GM12864 (cell line): ENCODE measurements at regions not wholly inside any gene's neighbourhood (a gene's known extent, or its start where the extent isn't known, plus 50 kb on each side); places are given as distances from the start of the nearest gene placed in this dataset.

ENCODE experiments used
- DNase-seq: peaks from one replicate; pipeline ENCODE4 v3.0.0-alpha.2; 2011; ENCODE audit warnings: low read depth
- H3K4me3 ChIP-seq: 2 replicates; pipeline ENCODE4 v1.5.1; 2011; ENCODE audit warnings: mild to moderate bottlenecking, low read depth, low read length, control low read depth
- TF ChIP-seq, protein P1 (sequence below): IDR thresholded peaks from 2 replicates; pipeline ENCODE4 v1.5.1; 2011; ENCODE audit warnings: low read depth, mild to moderate bottlenecking, moderate library complexity, low read length, control low read depth, inconsistent platforms; ENCODE audit errors: missing control alignments

DNA sequence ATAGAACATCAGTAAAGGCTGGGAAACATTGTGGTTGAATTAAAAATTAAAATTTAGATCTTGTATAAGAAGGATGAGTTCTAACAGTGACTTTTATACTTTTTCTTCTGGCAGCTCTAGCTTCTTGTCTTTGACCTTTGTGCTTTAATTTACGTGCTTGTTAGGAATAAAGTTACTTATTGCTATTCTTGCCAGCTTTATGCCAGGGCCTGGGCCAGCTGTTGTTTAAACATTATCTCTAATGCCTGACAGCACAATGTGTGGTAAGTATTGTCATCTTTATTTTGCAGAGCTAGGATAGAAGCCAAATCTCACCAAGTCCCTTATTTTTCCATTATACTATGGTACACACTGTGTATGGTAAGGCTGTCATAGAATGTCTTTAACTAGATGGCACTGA, 766.7 kb upstream of the GOLIM4 start:
- no peak overlapping the region for H3K4me3 ChIP-seq
- TF ChIP-seq, protein P1, sequence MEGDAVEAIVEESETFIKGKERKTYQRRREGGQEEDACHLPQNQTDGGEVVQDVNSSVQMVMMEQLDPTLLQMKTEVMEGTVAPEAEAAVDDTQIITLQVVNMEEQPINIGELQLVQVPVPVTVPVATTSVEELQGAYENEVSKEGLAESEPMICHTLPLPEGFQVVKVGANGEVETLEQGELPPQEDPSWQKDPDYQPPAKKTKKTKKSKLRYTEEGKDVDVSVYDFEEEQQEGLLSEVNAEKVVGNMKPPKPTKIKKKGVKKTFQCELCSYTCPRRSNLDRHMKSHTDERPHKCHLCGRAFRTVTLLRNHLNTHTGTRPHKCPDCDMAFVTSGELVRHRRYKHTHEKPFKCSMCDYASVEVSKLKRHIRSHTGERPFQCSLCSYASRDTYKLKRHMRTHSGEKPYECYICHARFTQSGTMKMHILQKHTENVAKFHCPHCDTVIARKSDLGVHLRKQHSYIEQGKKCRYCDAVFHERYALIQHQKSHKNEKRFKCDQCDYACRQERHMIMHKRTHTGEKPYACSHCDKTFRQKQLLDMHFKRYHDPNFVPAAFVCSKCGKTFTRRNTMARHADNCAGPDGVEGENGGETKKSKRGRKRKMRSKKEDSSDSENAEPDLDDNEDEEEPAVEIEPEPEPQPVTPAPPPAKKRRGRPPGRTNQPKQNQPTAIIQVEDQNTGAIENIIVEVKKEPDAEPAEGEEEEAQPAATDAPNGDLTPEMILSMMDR: no peak
- no peak for DNase-seq

DNA sequence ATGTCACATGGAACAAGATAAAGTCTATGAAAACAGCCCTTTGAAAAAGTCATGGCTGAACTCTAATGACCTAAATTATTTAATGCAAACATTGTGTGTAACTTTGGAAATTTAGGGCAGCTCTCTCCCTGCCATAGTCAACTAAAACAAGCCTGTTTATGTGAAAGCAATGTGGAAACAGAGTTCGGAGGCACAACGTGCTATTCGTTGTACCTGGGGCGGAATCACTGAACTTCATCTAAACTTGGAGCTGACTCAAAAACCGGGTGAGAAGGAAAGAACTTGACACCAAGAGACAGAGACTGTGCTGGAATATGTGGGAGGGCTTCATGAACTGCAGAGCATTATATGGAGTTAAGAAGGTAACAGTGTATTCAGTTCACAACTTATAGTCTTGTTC, 764.9 kb upstream of the GOLIM4 start:
- no peak overlapping the region for H3K4me3 ChIP-seq
- TF ChIP-seq, protein P1: no peak
- DNase-seq: no peak

DNA sequence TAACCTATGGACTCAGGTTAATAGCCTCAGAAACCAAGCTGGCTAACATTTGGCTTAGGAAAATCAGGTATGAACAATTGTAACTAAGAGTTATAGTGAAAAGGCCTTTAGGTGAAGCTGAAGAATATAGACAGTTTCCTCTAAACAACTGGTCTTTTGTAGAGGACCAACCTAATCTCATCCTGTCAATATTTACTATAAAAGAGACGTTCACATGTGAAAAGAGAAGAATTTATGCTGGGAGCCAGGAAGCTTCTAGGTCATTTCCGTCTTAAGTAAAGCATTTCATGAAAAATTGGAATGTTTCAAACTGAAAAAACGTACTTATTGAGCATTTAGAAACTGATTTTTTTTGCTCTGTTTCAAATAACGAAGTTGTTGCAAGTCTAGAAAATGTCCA, 764.3 kb upstream of the GOLIM4 start:
- TF ChIP-seq, protein P1: no peak
- no peak overlapping the region for H3K4me3 ChIP-seq
- DNase-seq: no peak

DNA sequence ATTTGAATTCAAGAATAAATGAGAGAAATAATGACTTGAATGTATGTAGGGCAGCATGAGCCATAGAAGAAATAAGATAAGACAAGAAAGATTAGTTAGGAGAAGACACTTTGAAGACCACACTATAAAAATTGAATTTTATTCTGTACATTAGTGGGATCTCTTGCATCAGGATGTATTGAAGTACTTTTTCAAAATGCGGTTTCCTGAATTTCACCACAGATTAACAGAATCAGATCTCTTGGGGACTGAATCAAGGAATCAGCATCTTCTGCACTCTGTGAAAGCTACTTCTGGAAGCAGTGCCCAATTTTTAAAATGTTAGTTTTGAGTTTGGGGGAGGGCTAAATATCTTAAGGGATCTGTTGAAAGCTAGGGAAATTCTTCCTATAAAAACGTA, 763.9 kb upstream of the GOLIM4 start:
- TF ChIP-seq, protein P1: no peak
- no peak for DNase-seq
- no peak overlapping the region for H3K4me3 ChIP-seq

DNA sequence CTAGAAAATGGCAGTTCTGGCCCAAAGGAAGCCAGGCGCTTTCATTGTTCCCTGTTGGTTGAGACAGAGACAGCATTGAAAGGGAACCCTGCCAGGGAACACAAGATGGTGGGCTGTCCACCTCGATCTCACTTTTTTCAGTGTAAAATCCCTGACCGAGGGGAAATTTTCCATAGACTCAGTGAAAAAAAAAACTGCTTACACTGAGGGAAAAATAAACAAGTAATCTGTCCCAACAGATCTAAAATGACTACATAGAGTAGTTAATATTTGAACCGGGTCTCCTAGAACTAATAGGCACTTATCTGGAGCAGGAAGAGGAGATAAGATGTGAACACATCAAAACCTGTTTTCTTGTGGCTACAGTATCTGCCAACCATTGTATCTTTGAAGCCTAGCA, 763.4 kb upstream of the GOLIM4 start:
- TF ChIP-seq, protein P1: no peak
- DNase-seq: no peak
- no peak overlapping the region for H3K4me3 ChIP-seq

DNA sequence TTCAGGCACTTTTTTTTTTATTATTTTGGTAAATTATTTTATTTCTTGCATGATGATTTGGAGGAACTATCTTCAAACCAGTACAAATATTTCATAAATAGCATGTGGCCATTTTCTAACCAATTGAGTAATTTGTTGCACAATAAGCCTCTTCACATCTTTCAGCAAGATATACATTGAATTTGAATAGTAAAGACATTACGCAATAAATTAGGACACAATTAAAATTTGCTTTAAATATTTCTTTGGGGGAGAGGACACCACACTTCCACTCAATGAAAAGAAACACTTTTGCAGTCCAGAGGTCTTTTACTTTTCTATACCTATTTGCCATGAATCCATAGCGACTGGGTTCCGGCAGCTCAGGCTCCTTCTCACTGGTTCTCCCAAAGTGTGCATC, 762.6 kb upstream of the GOLIM4 start:
- TF ChIP-seq, protein P1: no peak
- no peak overlapping the region for H3K4me3 ChIP-seq
- no peak for DNase-seq

DNA sequence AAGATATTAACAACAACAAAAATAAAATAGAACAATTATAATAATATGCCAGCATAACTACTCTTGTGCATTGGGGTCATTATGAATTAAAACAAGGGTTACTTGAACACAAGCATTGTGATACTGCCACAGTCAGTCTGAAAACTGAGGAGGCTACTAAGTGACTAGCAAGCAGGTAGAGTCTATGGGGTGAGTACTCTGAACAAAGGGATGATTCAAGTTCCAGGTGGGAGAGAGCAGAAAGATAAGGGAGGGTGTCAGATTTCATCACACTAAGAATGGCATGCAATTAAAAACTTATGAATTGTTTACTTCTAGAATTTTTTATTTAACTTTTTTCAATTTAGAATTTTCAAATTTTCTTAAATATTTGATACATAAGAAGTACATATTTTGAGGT, 754.4 kb upstream of the GOLIM4 start:
- no peak overlapping the region for H3K4me3 ChIP-seq
- no peak for DNase-seq
- TF ChIP-seq, protein P1: no peak
